ENCODE measurements at regions not wholly inside any gene's neighbourhood (a gene's known extent, or its start where the extent isn't known, plus 50 kb on each side); places are given as distances from the start of the nearest gene placed in this dataset.

DNA sequence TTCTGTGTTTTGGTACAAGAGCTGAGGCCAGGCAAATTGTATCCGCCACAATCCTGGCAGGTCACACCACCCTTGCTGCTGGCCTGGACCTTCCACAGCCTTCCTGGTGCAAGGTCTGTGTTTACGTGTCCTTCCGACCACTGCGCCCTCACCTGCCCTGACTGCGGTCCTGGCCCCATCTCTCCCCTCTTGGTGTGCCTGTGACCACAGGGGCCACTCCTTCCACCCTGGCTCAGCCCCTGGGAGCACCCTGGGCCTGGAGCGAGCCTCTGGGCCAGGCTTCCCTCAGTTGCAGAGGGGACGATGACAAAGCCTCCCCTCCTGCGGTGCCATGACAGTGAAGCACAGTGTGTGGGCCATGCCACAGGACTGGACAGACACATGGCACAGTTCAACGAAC lies 104.5 kb downstream of the PLXNA1 start:
- no peak overlapping the region; the same call in 1 of the 2 replicates for H3K27ac ChIP-seq

DNA sequence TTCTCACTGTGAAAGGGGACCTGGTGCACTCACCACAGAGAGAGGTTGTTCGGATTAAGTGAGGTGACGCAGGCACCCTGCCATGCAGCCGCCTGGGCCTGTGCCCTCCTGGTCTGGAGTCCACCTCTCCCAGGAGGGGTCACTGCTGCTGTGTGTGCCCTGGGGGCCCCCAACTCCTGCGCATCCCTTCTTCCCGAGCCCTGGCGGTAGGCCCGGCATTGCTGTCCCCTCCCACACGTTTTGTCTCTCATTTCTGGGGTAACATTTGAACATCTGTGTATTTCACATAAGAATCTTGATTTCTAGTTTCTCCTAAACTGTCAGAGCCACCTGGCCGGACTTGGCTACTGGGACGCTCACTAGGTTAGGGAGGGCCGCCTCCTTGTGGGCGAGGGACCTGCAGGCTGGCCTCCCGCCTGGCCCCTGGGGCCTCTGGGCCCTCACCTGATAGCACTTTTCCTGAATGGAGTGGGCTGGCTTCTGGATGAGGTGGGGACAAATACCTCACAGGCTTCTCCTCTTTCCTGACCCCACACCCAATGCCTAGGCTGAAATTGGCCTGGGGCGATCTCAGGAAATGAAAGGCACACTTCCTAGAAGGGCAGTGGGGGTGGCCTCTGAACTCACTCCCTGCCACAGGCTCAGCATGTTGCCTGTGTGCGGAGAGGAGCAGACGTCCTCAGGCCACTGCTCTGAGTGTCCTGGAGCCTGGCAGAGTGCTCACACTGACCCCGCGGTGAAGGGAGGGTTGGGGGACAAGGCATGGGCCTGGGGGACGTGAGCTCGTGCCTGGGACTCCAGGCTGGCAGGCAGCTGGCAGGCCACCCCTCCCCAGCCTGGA lies 104.2 kb upstream of the PRR23E start:
- TF ChIP-seq, protein P1, sequence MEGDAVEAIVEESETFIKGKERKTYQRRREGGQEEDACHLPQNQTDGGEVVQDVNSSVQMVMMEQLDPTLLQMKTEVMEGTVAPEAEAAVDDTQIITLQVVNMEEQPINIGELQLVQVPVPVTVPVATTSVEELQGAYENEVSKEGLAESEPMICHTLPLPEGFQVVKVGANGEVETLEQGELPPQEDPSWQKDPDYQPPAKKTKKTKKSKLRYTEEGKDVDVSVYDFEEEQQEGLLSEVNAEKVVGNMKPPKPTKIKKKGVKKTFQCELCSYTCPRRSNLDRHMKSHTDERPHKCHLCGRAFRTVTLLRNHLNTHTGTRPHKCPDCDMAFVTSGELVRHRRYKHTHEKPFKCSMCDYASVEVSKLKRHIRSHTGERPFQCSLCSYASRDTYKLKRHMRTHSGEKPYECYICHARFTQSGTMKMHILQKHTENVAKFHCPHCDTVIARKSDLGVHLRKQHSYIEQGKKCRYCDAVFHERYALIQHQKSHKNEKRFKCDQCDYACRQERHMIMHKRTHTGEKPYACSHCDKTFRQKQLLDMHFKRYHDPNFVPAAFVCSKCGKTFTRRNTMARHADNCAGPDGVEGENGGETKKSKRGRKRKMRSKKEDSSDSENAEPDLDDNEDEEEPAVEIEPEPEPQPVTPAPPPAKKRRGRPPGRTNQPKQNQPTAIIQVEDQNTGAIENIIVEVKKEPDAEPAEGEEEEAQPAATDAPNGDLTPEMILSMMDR (conservative IDR thresholded peaks at IDR 0.05), result no peak
- H3K27ac ChIP-seq, result no peak overlapping the region

More for the DNA sequence above, 104.5 kb downstream of the PLXNA1 start:
- TF ChIP-seq, protein P1 (conservative IDR thresholded peaks at IDR 0.05), result no peak

DNA sequence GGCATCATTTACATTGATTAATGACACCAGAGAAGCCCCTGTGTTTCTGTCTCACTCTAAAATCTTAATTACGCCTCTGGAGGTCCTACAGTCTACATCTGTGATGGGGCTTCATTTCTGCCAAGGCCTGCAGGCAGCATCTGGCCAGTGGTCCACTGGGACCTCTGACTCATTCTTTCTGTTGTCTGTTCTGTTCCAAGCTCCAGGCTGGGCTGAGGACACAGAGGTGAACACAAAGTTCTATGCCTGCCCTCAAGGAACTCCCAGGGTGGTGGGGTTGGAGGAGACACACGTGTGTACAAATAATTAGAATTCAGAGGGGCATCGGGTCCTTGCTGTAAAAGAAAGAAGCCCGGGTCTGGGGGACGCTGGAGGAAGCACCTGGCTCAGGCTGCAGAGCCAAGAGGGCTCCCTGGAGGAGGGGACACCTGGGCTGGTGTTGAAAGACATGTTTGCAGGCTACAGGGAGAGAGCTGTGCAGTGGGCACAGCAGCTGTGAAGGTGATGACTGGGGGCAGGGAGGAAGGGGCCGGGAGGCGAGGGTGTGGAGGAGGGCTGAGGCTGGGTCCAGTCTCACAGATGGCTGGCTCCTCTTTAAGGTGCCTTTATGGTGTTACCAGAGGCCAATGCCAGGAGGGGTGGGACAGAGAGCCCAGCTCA lies 103.3 kb upstream of the PRR23E start:
- TF ChIP-seq, protein P1 (conservative IDR thresholded peaks at IDR 0.05), result no peak
- H3K27ac ChIP-seq, result no peak overlapping the region

DNA sequence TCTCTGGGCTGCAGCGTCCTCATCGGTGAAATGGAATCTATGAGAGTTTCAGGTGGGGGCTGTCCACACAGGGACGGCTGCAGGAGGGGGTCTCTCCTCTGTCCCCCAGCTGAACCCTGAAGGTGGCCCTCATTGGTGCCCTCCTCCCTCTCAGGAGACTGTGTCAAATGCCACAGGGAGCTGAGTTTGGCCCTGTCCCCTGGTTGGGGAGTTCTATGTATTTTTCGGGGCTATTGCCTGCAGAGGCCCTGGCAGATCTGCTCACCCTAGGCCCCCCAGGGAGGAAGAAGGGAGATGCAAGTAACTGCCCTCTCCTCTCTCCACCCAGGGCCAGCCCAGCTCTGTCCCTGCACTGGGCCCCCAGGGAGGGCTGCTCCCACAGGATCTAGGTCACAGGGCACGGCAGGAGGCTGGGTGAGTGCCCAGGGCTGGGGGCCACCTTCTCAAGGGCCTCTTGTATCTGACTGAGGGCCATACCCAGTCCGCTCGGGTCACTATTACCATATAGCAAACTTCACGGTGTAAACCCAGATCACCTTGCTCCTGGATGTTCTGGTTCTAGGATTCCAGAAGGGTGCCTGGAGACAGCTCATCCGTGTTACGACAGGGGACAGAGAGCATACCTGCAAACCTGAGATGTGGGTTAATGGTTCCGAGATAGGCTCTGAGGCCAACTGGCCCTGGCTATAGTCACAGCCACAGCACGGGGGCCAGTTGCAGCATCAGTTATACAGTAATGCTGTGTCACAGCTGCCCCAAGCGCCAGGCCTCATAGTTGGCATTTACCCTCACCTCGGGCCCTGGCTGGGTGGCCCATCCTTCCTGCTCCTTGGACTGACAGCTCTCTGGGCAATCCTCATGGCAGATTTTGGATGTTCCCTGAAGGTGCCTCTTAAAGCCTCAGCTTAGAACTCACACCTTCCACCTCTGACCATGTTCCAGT lies 102.4 kb upstream of the PRR23E start:
- H3K27ac ChIP-seq, result no peak overlapping the region
- TF ChIP-seq, protein P1 (conservative IDR thresholded peaks at IDR 0.05), result no peak

DNA sequence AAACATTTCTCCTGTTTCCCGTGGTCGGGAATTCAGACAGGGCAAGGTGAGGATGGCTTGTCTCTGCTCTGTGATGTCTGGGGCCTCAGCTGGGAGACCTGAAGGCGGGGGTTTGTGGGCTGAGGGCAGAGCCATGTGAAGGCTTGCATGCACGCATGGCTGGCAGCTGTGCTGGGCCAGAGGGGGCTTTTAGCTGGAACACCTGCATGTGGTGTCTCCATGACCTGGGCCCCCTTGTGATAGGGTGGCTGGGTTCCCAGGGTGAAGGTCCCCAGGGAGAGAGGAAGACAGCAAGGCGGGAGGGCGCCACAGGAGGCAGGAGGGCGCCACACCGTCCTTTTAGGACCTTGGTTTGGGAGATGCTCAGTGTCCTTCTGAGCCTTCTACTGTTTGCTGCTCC lies 101.6 kb upstream of the PRR23E start:
- TF ChIP-seq, protein P1 (conservative IDR thresholded peaks at IDR 0.05), result no peak
- H3K27ac ChIP-seq, result no peak overlapping the region

DNA sequence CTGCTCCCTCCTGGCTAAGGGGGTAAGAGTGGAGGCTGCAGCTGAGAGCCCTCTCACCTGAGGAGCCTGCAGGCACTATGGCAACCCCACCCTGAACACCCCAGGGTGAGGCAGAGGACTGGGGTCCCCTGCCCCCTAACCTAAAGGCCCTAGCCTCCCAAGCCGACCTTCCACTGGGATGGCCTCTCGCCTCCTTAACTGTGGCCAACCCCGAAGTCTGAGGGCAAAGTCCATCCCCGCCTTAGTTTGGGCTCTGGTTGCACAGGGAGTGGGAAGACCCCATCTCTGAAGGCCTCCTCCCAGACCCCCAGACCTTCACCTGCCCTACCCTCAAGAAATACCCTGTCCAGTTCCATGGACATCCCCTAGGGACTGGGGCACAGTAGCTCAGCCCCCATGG lies 100.6 kb upstream of the PRR23E start:
- H3K27ac ChIP-seq, result no peak overlapping the region
- TF ChIP-seq, protein P1 (conservative IDR thresholded peaks at IDR 0.05), result no peak

DNA sequence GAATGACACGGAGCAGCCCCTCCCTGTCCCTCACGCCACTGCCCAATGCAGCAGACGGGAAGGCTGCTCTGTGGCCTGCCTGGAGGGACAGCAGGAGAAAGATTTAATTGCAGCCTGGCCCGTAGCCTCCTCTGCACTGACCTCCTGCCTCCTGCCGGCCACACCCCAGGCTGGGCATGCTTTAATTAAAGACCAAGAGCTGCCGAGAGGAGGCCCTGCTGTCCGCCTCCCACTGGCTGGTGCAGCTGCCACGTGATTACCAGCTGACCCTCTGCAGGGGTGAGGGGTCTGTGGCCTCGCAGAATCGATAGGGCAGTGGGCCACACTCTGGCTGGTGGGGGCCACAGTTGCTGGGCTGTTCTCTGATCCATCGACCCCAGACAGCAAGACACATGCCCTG lies 100.2 kb upstream of the PRR23E start:
- TF ChIP-seq, protein P1 (conservative IDR thresholded peaks at IDR 0.05), result no peak
- no peak overlapping the region for H3K27ac ChIP-seq
